GM13977 (cell line): ENCODE measurements at regions not wholly inside any gene's neighbourhood (a gene's known extent, or its start where the extent isn't known, plus 50 kb on each side); places are given as distances from the start of the nearest gene placed in this dataset.

Experiments
- DNase-seq: peaks from one replicate; pipeline ENCODE4 v3.0.0; 2012; ENCODE audit warnings: low spot score
- in situ Hi-C: fragments of 300-500 bp; cut with MboI; formaldehyde crosslinking; loops from one replicate; pipeline ENCODE4 v1.12.0; 2022; ENCODE audit warnings: low sequenced_read_pairs, low pct_unique_long_range_greater_than_20kb, mixed read lengths, inconsistent platforms; ENCODE audit not compliant: unreplicated experiment
- TF ChIP-seq, protein P1 (sequence below): IDR thresholded peaks from 2 replicates; pipeline ENCODE4 v1.5.1; 2012; ENCODE audit warnings: mild to moderate bottlenecking, control low read depth; ENCODE audit not compliant: insufficient read depth; ENCODE audit errors: extremely low read depth, missing control alignments

DNA sequence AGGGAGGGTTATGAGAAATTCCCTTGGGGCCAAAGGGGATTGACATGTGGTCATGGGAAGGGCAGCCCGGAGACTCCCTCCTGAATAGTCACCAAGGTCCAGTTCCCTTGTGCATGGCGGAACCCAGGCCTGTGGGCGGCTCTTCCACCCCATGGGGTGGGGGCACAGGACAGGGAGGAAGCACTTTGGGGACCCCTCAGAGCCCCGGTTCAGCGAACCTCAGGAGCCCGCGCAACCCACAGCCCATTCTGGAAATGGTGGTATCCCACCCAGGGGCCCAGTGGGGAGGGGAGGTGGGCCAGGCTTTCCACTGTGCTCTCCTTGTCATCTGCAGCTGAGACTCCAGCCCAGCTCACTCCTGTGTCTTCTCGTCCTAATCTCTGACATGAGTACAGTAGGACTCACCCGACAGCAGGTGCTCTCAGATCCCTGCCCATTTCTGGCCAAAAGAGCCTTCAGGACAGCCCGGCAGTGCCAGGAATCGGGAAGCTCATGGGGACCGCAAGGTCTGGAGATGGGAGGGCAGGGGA is 255.2 kb upstream of the SFSWAP start:
- TF ChIP-seq, protein P1, sequence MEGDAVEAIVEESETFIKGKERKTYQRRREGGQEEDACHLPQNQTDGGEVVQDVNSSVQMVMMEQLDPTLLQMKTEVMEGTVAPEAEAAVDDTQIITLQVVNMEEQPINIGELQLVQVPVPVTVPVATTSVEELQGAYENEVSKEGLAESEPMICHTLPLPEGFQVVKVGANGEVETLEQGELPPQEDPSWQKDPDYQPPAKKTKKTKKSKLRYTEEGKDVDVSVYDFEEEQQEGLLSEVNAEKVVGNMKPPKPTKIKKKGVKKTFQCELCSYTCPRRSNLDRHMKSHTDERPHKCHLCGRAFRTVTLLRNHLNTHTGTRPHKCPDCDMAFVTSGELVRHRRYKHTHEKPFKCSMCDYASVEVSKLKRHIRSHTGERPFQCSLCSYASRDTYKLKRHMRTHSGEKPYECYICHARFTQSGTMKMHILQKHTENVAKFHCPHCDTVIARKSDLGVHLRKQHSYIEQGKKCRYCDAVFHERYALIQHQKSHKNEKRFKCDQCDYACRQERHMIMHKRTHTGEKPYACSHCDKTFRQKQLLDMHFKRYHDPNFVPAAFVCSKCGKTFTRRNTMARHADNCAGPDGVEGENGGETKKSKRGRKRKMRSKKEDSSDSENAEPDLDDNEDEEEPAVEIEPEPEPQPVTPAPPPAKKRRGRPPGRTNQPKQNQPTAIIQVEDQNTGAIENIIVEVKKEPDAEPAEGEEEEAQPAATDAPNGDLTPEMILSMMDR: no peak
- no peak for DNase-seq
- in situ Hi-C loops: no loop called here

DNA sequence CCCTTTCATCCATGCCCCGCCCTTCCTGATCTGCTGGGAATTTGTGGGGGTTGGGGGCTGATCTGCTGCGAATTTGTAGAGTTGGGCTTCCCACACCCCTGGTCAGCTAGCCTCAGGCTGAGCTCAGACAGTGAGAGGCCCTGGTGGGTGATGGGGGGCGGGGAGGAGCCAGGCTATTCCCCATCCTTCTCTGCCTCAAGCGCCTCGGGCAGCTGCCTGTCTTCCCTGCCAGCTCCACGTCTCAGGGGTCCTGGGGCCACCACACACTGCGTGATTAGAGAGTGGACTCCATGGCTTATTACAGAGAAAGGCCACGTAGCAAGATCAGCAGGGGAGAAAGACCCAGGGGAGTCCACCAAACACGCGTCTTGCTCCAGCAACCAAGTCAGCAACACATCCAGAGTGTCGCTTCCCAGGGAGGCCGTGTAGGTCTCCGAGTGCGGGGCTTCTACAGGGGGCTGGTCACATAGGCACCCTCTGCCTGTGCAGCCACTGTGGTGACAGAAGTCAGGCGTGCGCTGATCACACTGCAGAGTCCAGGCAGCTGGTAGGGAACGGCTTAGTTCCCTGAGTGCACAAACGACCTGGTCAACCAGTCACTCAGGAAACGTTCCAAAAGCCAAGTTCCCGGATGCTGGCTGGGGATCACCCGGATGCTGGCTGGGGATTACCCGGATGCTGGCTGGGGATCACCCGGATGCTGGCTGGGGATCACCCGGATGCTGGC is 254.4 kb upstream of the SFSWAP start:
- no peak for DNase-seq
- in situ Hi-C loops: no loop called here
- TF ChIP-seq, protein P1: no peak

DNA sequence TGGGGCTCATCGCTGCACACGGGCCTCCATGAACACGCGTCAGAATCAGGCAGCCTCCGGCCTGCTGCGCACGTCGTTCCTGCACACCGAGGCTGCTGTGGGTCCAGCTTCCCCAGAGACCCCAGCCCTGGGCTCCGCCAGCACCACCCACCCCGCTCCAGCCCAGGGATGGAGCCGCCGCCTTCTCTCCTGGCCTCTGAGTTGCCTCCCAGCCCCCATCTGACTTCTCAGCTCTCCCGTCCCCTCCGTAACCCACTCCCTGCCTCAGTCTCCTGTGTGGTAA is 253.9 kb upstream of the SFSWAP start:
- in situ Hi-C loops: no loop called here
- no peak for DNase-seq
- TF ChIP-seq, protein P1: no peak

DNA sequence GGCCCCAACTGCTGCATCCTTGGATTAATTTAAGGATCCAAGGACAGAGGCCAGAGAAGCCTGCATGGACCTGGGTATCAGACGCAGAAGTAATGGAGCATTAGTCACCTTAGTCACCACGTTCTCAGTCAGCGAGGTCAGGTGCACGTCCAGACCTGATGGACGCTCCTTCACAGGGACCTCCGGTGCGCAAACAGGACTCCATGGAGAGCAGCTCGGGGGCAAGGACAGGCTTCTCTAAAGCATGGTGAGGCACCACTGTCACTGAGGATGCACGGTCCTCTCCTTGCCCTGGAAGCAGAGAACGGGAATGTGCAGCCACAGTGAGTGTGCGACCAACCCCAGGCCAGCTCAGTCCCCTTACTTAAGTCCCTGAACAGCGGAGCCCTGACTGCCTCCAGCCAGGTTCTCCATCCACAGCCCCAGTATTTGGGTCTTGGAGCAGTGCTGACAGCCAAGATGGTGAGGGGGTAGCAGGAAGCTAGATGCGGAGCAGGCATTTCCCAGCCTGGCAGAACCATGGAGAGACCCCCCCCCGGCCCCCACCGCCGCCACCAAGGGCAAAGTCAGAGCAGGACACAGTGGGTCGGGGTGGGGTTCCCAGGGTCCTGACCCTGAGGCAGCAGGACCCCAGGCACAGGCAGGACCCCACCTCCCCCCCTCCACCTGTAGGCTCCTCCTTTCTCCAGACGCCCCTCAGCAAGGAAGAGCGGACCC is 253.4 kb upstream of the SFSWAP start:
- TF ChIP-seq, protein P1: no peak
- in situ Hi-C loops: no loop called here
- no peak for DNase-seq

DNA sequence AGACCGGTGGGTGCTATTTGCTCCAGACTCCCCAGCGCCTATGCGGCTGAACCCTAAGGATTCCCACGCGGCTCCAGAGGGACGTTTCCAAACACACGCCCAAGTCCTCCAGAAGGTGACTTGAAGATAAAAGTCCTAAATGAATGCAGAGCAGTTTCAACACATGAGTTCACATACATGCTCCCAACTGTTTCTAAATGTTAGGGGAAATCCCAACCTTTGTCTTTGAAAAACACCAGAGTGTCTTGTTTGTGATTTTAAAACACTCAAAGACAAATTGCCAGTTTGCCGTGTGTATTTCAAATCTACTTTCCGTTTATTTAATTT is 252.9 kb upstream of the SFSWAP start:
- TF ChIP-seq, protein P1: no peak
- in situ Hi-C loops: no loop called here
- DNase-seq: no peak

DNA sequence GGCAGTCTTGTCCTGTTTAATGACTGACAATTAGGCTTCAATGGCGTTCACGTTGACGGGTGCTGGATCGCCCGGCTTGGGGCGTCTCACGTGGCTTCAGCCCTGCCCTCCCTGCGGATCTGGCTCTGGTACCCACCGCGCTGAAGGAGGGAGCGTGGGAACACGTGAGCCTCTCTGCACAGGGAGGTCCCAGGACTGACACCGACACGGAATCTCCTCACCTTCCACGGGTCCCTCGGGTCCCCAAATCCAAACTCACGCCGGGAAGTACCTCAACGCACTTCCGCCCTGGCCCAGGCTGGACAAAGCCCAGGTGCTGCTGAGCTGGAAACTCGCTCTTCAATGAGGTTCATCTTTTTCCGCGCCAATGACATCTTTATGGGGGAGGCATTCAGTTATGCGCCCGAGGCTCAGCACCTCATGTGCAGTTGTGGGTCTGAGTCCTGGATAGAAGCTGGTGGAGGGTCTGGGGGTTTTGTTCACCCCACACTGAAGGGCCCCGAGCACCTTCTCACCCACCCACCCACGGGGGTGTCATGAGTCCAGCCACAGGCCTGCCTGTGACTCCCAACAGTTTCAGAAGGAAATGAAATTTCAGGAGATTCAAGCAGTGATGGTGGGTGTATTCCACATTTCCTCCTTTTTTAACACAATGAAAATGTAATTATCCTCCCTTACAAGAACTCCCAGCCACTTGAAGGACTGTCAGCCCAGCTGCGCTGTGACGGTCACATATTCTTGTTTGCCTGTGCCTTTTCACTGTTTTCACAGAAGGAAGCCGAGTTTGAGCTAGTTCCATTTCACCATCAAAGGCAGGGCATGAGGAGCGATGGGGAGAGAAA is 251.7 kb upstream of the SFSWAP start:
- no peak for DNase-seq
- TF ChIP-seq, protein P1: no peak
- in situ Hi-C loops: no loop called here
